ENCODE measurements at regions not wholly inside any gene's neighbourhood (a gene's known extent, or its start where the extent isn't known, plus 50 kb on each side); places are given as distances from the start of the nearest gene placed in this dataset.

- no peaks in the 10 kb centered on the region for H3K27me3 ChIP-seq (ENCODE audit: low read length)
- no peaks in the 10 kb centered on the region for H3K4me1 ChIP-seq (ENCODE audit: insufficient read depth, low read length)
- ChIA-PET CTCF (no interaction called here), POLR2A (ENCODE audit: unreplicated experiment) (no interaction called here)
- ATAC-seq (no peak), DNase-seq (peak; percentile 15)
- TF ChIP-seq CTCF (conservative IDR thresholded peaks at IDR 0.05; ENCODE audit: low read depth, low read length) (no peak), EZH2 (IDR thresholded peaks at IDR 0.05; ENCODE audit: low read length, unreplicated experiment) (no peak), EZH2phosphoT487 (IDR thresholded peaks at IDR 0.05; ENCODE audit: borderline replicate concordance, low read length) (no peak)
- no peak overlapping the region for H2AFZ ChIP-seq (ENCODE audit: low read length)
- no peak overlapping the region for H3K9ac ChIP-seq (ENCODE audit: low read length)
- H3K4me2 ChIP-seq (ENCODE audit: low read length), result no peak overlapping the region
- H3K9me2 ChIP-seq (replicated peaks; ENCODE audit: low read length), result no peaks in the 10 kb centered on the region
- no TSS peak for BruUV-seq (replicated peaks)
- H3K36me3 ChIP-seq (ENCODE audit: low read depth, low read length), result no peaks in the 10 kb centered on the region
- no peak overlapping the region for H3K27ac ChIP-seq (ENCODE audit: low read length)
- H3F3A ChIP-seq (ENCODE audit: low read length, unreplicated experiment), result no peaks in the 10 kb centered on the region
- H3K9me3 ChIP-seq (ENCODE audit: low read length), result no peaks in the 10 kb centered on the region
- H3K4me3 ChIP-seq (ENCODE audit: low read length), result no peak overlapping the region
- intact Hi-C loops (cut with micrococcal nuclease), result no loop called here
- no peaks in the 10 kb centered on the region for H3K79me2 ChIP-seq (ENCODE audit: low read length)
- no peaks in the 10 kb centered on the region for H4K20me1 ChIP-seq (ENCODE audit: low read length)
Measured at GRCh38 chr1:68363339-68363738, 86.4 kb downstream of the RPE65 start.

DNA sequence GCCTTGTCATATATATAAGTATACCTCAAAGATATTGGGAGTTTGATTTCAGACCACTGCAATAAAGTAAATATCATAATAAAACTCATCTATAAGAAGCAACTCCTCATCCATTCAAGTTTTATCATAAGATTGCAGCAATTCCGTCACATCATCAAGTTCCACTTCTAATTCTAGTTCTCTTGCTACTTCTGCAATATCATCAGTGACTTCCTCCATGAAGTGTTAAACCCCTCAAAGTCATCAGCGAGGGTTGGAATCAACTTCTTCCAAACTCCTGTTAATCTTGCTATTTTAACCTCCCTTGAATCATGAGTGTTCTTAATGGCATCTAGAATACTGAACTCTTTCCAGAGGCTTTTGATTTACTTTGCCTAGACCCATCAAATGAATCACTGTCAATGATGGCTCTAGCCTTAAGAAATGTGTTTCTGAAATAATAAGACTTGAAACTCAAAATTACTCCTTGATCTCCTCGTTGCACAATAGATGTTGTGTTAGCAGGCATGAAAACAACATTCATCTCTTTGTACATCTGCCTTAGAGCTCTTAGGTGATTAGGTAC is 88.3 kb downstream of the RPE65 start:
- no peaks in the 10 kb centered on the region for H3K4me1 ChIP-seq (ENCODE audit: insufficient read depth, low read length)
- intact Hi-C loops (cut with micrococcal nuclease), result no loop called here
- no peak for ATAC-seq
- no peak overlapping the region for H2AFZ ChIP-seq (ENCODE audit: low read length)
- no peaks in the 10 kb centered on the region for H3K36me3 ChIP-seq (ENCODE audit: low read depth, low read length)
- H4K20me1 ChIP-seq (ENCODE audit: low read length), result no peaks in the 10 kb centered on the region
- no peaks in the 10 kb centered on the region for H3F3A ChIP-seq (ENCODE audit: low read length, unreplicated experiment)
- no peaks in the 10 kb centered on the region for H3K27me3 ChIP-seq (ENCODE audit: low read length)
- H3K79me2 ChIP-seq (ENCODE audit: low read length), result no peaks in the 10 kb centered on the region
- H3K9me2 ChIP-seq (replicated peaks; ENCODE audit: low read length), result no peaks in the 10 kb centered on the region
- H3K4me3 ChIP-seq (ENCODE audit: low read length), result no peak overlapping the region
- H3K9me3 ChIP-seq (ENCODE audit: low read length), result no peaks in the 10 kb centered on the region
- no peak overlapping the region for H3K9ac ChIP-seq (ENCODE audit: low read length)
- no TSS peak for BruUV-seq (replicated peaks)
- no peak for TF ChIP-seq EZH2phosphoT487 (IDR thresholded peaks at IDR 0.05; ENCODE audit: borderline replicate concordance, low read length)
- TF ChIP-seq CTCF (conservative IDR thresholded peaks at IDR 0.05; ENCODE audit: low read depth, low read length), result no peak
- TF ChIP-seq EZH2 (IDR thresholded peaks at IDR 0.05; ENCODE audit: low read length, unreplicated experiment), result no peak
- no peak overlapping the region for H3K4me2 ChIP-seq (ENCODE audit: low read length)
- H3K27ac ChIP-seq (ENCODE audit: low read length), result no peak overlapping the region
- DNase-seq, result no peak
- POLR2A ChIA-PET (ENCODE audit: unreplicated experiment), result no interaction called here
- CTCF ChIA-PET, result no interaction called here

GRCh38 chr1:68359045-68359444 is 90.7 kb downstream of the RPE65 start:
- no peak for DNase-seq
- Histone ChIP-seq H3K27ac (ENCODE audit: low read length) (no peak overlapping the region), H2AFZ (ENCODE audit: low read length) (no peak overlapping the region), H3K79me2 (ENCODE audit: low read length) (no peaks in the 10 kb centered on the region), H3F3A (ENCODE audit: low read length, unreplicated experiment) (no peaks in the 10 kb centered on the region), H4K20me1 (ENCODE audit: low read length) (no peaks in the 10 kb centered on the region), H3K4me3 (ENCODE audit: low read length) (no peak overlapping the region), H3K36me3 (ENCODE audit: low read depth, low read length) (no peaks in the 10 kb centered on the region), H3K4me2 (ENCODE audit: low read length) (no peak overlapping the region), H3K27me3 (ENCODE audit: low read length) (no peaks in the 10 kb centered on the region), H3K9me3 (ENCODE audit: low read length) (no peaks in the 10 kb centered on the region), H3K4me1 (ENCODE audit: insufficient read depth, low read length) (no peaks in the 10 kb centered on the region), H3K9ac (ENCODE audit: low read length) (no peak overlapping the region), H3K9me2 (replicated peaks; ENCODE audit: low read length) (no peaks in the 10 kb centered on the region)
- ChIA-PET POLR2A (ENCODE audit: unreplicated experiment) (no interaction called here), CTCF (no interaction called here)
- no peak for TF ChIP-seq EZH2phosphoT487 (IDR thresholded peaks at IDR 0.05; ENCODE audit: borderline replicate concordance, low read length)
- no peak for TF ChIP-seq EZH2 (IDR thresholded peaks at IDR 0.05; ENCODE audit: low read length, unreplicated experiment)
- no peak for TF ChIP-seq CTCF (conservative IDR thresholded peaks at IDR 0.05; ENCODE audit: low read depth, low read length)
- no peak for ATAC-seq
- BruUV-seq (replicated peaks), result no TSS peak
- intact Hi-C loops (cut with micrococcal nuclease), result no loop called here
